ENCODE measurements at regions not wholly inside any gene's neighbourhood (a gene's known extent, or its start where the extent isn't known, plus 50 kb on each side); places are given as distances from the start of the nearest gene placed in this dataset.

- TF ChIP-seq CTCF (IDR thresholded peaks at IDR 0.05; ENCODE audit: low read length) (no peak), EZH2 (IDR thresholded peaks at IDR 0.05; ENCODE audit: borderline replicate concordance, low read length) (no peak)
Observed at GRCh38 chr2:126494593-126494992, 161.4 kb upstream of the GYPC start.
